GM04503 (cell line): ENCODE measurements at regions not wholly inside any gene's neighbourhood (a gene's known extent, or its start where the extent isn't known, plus 50 kb on each side); places are given as distances from the start of the nearest gene placed in this dataset.
"Not testable (repeated sequence)": the region's sequence is repeated elsewhere in the genome, so short reads cannot be mapped to it uniquely, and the experiment has no call there.

Source experiments
- DNase-seq: peaks from one replicate; pipeline ENCODE4 v3.0.0-alpha.2; 2012; ENCODE audit warnings: low read depth

DNA sequence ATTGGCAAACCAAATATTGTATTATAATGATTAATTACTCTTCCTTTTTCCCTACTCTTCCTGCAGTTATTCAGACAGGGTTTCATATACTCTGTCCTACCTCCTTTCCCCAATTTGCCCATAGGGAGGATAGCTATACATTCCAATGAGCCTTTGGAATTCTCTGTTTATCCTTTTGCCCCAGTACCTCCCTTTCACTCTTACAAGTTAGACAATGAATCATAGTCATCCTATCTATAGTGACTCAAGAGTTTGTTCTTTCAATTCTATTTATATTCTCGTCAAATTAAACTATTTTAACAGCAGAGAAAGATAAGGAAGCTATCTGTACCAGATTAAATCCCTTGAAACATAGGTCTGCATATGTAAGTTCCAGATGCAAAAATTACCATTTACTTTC, 437.5 kb downstream of the NR4A2 start:
- DNase-seq: no peak

DNA sequence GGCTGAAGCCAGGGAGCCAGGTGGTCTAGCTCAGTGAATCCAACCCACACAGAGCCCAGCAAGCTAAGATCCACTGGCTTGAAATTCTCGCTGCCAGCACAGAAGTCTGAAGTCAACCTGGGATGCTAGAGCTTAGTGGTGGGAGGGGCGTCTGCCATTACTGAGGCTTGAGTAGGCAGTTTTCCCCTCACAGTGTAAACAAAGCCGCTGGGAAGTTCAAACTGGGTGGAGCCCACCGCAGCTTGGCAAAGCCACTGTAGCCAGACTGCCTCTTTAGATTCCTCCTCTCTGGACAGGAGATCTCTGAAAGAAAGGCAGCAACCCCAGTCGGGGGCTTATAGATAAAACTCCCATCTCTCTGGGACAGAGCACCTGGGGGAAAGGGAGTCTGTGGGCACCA, 452.1 kb downstream of the NR4A2 start:
- DNase-seq: not testable (repeated sequence)

DNA sequence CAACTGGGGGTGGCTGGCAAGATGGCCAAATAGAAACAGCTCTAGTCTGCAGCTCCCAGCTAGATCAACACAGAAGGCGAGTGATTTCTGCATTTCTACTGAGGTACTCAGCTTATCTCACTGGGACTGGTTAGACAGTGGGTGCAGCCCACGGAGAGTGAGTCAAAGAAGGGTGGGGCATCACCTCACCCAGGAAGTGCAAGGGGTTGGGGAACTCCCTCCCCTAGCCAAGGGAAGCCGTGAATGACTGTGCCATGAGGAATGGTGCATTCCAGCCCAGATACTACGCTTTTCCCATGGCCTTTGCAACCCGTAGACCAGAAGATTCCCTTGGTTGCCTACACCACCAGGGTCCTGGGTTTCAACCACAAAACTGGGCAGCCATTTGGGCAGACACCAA, 452.6 kb downstream of the NR4A2 start:
- DNase-seq: not testable (repeated sequence)

DNA sequence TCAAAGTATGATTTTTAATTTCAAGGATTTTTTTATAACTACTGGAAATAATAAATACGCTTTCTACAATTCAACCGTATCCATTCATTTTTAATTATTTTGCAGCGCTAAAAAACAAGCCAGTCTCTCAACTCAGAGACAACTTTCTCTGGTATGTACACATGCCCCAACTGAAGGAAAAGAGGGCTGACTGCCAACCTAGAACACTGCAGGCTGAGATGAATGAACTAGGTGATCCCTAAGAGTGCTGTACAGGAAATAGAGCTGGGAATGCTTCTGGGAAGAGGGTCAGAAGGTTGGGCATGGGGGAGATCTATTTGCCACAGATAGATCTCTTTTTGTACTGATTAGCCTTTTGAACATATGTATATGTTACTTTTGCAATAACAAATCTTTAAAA, 460.1 kb downstream of the NR4A2 start:
- no peak for DNase-seq

DNA sequence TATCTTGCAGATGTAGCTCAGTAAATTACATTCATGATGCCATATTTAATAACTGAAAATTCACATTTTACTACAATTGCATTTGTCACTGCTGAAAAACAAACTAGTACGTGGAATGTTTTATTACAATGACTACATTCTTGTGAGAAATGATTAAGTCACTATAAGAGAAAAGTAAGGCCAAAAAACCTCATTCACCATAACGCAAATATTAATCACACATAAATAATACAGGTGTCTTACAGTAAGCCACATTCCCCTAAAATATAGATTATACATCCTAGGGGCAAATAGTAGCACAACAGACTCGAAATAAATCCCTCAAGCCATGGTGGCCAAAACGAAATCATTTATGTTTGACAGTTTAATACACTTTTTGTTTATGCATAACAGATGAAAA, 460.6 kb downstream of the NR4A2 start:
- DNase-seq: no peak

DNA sequence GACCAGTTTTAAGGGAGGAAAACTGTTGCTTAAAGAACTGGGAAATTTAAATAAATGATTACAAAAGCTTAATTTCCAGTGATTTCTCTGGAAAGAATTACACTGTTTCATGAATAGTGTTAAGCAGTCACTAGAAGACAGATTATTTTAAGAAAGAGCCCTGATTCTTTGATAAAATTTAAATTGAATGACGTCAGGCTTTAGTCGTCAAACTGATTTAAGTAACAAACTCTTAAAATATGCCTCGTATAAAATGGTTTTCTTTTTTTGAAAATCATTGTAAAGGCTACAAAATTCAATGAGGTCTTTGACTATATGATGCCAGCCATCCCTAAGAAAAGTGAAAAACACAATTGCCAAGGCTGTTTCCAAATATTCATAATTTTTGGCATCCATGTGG, 465.0 kb downstream of the NR4A2 start:
- no peak for DNase-seq

DNA sequence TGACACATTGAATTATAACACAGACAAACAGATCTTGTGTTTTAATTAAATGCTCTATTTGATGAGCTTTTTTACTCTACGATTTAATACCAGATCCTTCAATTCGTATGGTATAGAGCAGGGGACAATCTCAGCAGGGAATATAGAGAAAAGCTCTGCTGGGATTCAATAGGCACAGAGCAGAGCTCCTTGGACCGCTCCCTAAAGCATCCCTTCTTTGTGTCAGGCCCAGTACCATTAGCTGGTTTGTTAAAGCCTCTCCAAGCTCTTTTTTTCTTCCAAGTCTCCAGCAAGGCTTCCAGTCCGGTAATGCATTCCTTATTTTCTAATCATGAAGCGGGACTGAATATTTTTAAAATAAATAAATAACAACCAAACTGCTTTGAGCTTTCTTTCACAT, 466.0 kb downstream of the NR4A2 start:
- no peak for DNase-seq

DNA sequence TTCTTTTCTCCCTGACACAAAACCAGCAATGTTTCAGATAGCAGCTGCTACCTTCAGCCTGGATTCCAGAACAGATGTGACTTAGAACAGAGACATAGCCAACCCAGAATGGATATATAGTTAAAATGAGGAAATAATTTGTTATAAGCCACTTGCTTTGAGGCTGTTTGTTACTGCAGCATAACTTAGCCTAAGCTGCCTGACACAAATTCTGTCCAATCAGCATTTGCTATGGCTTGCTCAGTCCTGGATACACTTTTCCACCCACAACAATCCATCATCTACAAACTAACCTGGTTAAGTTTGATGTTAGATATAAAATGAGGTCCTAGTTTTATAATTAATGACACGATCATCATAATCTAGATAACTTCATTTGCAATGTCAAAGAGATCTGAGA, 480.4 kb downstream of the NR4A2 start:
- no peak for DNase-seq

DNA sequence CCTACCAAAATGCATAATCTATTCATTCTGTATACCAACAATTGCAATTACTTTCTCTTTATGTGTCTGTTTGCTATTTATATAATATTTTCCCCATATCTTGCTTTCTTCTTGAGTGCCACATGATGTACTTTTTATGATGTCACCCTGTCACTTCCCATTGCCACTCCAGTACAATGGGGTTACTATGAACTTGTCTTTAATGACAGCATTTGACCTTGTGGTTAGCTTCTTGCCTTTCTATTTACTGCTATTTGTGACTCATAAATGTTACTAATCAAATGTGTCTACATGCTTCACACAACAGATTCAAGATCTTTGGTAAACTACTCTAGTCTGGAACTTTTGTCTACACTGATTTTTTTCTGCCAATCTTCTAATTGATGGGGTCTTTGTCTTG, 486.3 kb downstream of the NR4A2 start:
- DNase-seq: no peak

DNA sequence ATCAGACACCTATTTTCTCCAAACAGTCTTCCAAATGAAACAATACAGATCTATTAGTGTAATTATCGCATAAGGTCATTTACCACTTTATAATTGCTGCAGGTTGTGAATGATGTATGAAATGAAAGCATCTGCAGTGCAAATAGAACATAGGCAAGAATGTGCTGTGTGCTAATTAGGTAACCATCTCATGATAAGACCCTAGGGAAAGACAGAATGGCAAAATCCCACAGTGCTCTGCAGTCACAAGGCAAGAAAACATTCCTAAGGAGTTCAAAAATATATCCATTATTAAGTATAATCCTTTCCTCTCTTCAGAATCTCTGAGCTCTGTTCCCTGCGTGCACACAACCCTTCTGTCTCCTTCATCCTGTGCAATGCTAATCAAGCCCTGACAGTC, 488.1 kb downstream of the NR4A2 start:
- DNase-seq: no peak

DNA sequence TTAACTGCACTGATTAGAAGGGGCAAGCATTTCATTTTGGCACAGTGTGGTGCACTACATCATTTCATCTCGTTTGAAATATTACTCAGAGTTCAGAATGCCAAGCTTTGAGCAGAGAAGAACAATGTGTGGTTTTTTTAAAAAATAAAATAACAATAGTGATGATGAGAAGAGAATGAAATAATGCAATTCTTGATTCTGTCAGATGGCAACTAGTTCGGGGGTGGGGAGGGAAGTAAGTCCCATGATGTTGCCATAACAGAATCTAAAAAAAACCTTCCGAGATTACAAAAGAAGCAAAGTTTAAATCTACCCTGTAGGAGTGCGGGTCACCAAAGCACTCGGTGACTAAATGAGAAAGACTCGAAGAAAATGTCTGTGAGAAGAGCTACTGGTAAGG, 490.4 kb downstream of the NR4A2 start:
- DNase-seq: no peak

DNA sequence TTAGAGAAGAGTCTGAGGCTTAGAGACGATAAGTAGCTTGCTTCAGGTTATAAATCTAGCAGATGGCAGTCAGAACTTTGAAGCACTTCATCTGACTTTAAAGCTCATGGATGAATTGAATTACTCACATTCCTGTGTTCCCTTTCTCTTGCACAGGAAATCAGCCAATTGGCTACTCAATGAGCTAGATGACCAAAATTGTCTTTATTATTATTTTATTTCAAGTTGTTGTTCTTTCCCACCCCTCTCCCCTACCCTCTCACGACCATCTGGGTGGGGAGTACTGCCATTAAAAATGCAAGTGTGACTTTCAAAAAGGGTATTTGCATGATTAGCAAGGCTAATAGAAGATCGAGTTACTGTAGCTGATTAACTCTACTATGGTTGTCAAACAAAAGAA, 491.1 kb downstream of the NR4A2 start:
- DNase-seq: no peak

DNA sequence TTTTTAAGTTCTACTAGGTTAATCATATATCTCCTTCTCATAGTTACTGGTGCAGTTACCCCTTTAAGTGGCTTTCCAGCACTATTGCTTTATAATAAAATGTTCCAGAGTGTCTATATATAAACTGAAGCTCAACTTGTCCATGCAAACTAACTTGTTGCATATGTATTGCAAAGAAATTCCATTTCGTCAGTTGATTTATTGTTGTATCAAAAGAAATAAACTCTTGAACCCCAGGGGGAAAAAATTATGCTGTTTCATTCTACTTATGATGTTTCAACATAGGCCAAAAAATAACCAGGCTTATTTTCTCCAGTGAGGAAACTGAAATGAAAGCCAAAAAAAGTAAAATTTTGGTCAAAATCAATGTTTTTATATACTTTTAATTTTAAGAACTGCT, 491.9 kb downstream of the NR4A2 start:
- DNase-seq: no peak

DNA sequence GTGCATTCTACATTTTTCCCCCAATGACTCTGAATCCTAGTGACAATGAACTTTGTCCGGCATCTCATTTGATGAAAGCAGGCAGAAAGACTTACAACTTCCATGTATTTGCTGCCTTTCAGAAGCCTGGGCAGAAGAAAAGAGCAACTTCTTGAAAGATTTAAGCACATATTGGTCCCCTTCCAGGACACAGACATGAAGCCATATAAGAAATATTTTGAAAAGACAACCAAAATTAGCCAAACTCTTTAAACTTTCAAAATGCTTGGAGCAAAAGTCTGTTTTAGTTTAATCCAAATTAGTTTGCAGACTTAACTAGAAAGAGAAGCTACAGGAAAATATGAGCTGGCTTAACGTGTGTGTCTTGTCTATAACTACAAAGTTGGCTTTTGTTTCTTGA, 492.5 kb downstream of the NR4A2 start:
- DNase-seq: no peak

DNA sequence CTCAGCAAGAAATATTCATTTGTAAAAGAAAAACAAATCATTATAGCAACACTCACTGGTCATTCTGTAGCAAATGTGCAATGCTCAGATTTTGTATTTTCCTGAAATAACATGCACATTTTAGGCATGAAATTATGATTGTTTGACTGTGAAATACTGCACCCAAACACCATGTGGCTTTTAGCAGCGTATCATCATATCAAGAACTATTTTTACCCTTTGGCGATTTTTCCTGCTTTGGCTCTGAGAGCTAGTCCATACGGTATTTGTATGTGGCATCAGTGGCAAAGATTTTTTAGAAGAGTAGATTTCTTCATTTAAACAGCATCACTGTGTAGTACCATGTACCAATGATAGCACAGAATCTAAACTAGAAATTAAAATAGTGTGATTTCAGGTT, 493.1 kb downstream of the NR4A2 start:
- DNase-seq: no peak

DNA sequence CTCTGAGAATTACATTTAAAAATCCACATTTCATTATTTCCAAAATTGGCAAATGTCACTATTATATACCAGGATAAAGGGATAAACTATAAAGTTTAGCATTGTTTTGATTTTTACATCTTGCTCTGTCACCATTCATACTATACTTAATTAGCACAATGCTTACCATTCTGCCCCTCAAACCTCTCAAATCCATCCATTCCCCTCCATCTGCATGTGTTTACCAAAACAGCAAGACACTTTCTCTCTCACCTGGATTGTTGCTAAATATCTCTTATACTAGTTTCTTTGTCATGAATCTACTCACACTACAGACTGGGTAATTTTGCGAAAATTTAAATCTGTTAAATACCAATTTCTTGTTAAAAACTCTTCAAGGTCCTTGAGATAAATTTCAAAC, 496.1 kb downstream of the NR4A2 start:
- no peak for DNase-seq

DNA sequence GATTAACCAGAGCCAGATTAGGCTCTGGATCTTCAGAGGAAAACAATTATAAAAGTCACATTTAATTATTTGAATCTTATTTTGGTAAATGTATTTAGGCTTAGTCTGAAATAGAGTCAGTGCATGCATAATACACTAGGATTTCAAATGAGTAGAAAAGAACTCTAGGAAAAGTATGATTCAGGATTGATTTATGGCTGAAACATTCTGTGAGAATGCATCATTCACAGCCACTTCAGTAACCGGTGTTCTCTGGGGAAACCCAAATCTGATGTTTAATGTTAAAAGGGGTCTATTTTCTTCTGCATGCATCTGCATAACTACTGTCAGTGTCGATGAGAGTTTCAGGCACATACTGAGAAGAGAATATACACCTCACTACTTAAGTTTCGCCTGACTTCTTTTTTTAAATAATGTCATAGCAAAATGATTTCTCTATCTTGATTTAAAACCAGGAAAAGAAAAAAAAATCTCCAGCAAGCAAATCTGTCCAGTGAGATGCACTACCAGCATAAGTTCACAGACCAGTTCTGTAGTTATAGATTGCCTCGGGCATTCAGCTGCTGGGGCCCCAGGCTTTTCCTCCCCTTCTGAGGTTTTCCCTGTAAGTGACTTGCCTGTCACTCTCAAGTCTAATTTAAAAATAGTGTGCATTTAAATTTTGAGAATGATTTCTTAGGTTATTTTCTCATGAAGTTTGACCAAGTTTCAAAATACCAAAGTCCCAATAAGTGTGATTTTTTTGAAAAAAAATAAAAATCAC, 501.5 kb downstream of the NR4A2 start:
- DNase-seq: no peak

DNA sequence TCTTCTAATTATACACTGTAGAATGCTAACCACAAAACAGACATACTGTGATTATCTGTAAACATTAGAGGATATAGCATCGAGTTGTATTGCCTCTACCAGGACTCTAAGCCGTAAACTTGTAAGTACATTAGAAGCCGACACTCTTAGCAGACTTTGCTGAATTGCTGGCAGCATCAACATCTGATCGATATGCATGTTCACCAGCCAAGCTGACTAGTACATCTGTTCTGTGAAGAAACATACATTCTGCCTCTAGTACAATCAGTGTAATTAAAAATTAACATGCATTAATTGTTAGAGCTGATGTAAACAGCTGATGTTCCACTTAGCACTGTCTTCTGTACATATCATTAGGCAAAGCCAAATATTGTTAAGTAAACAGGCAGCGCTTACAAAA, 502.2 kb downstream of the NR4A2 start:
- no peak for DNase-seq

DNA sequence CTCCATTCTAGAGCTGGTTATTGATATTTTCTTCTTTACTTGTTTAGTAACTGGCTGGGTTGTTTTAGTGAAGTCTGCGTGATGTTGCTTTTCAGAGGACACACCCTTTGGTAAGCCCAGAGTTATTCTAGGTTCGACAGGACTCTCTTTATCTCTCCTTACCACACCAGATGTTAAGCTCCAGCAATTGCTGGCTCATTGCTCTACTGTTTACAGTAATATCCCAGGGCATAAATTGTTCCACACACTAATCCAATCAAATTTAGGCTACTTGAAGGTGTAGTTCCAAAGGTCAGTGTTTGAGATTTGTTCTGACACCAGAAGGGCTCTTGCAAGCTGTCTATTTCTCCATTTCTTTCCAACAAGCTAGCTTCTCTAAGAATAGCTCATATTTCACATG, 506.6 kb downstream of the NR4A2 start:
- DNase-seq: no peak

DNA sequence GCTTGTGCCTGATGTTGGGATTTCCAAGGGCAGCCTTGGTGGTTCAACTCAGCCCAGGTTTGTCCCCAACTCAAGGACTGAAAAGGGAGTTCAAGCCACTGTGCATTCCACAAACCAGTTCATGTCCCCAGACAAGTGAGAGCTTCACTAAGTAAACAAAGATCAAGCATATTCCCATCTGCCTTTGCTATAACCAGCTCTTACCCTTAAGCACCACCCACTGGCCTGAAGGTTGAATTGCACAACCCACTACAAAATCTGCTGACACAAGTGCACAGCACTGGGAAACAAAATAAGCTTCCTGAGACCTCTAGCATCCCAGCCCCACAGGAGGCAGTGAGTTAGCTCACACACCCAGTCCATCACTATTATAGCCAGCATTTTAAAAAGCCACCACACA, 516.7 kb downstream of the NR4A2 start:
- DNase-seq: no peak

DNA sequence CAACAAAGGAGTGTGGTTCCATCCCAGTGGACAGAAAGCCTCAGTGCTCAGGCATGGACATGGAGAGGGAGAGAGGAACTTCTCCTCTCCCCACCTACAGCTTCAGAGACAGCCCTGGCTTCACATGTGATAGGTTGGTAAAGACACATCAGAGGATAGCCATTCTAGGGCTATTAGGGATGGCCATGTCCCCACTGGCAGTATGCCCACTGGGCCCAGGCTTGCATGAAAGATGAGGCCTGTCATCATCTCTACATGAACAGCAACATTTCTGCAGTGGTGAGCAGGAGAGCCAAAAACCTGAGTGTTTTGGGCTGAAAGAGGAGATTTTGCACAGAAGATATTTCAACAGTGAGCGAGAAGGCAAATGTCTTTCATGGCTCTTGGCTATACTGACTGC, 517.2 kb downstream of the NR4A2 start:
- no peak for DNase-seq

DNA sequence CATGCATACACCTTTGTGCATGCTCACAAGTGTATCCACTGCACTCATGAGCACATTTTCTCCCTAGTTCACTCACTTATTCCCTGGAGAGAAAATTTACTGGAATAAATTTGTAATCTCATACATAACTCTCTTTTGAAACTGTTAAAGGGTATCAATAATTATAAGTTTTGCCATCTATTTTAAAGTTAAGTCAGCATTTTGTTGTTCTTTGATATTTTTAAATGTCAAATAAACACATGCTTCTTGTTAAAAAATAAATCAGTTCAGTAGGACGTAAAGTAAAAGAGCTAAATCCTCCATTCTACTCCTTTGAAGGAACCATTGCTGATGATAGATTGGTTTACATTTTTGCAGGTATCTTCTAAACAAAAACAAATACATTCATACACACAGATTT, 522.1 kb downstream of the NR4A2 start:
- no peak for DNase-seq

DNA sequence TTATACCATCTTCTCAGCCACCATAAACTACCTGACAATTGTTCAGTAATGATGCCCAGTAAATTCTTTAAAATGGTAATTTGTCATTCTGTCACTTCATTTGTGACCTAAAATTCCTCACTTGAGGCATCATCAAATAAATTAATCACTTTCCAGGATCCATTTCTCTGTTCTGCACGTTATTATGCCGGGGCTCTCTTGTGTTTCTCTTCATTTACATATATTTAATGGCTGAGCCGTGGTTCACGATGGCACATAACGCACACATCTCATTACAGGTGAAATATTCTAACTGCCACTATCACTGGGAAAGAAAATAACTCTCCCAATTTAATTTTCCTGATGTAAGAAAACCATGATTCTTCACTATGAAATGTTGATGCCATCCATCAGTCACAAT, 529.6 kb downstream of the NR4A2 start:
- DNase-seq: no peak

DNA sequence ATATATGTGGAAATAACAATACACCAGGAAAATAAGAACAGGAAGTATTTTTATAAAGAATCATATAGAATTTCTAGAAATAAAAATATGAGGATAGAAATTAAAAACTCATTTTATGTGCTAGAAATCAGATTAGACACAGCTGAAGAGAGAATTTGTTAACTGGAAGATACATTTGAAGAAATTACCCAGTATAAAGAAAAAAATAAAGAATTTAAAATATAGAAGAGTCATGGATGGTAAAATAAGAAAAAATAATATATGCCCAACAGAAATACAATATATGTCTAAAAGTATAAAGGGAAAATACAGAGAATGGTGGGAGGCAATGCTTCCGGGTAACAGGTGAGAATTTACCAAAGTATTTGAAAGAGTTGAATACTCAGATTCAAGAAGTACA, 539.9 kb downstream of the NR4A2 start:
- no peak for DNase-seq

DNA sequence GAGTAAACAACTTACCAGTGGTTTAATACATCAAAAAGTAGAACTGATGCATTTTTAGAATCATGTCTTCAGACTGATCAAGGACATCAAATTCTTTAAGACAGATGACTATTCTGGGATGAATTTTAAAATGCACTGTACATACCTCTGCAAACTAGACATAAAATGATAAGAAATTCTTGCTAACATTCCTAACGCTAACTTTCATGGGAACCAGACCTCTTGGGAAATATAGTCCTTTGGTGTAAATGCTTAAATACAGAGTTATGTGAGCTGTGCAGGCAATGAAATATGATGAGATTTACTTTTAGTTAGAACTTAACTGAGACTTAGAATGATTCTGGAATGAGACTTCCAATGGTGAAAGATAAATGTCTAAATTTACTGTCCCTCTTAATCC, 562.0 kb downstream of the NR4A2 start:
- no peak for DNase-seq
